ENCODE measurements at regions not wholly inside any gene's neighbourhood (a gene's known extent, or its start where the extent isn't known, plus 50 kb on each side); places are given as distances from the start of the nearest gene placed in this dataset.
"Not testable (repeated sequence)": the region's sequence is repeated elsewhere in the genome, so short reads cannot be mapped to it uniquely, and the experiment has no call there.

GRCh38 chr3:87555290-87555689 is 278.9 kb upstream of the POU1F1 start:
- no peak overlapping the region for H3K4me3 ChIP-seq (ENCODE audit: low read depth, low read length)
- TF ChIP-seq, protein P1, sequence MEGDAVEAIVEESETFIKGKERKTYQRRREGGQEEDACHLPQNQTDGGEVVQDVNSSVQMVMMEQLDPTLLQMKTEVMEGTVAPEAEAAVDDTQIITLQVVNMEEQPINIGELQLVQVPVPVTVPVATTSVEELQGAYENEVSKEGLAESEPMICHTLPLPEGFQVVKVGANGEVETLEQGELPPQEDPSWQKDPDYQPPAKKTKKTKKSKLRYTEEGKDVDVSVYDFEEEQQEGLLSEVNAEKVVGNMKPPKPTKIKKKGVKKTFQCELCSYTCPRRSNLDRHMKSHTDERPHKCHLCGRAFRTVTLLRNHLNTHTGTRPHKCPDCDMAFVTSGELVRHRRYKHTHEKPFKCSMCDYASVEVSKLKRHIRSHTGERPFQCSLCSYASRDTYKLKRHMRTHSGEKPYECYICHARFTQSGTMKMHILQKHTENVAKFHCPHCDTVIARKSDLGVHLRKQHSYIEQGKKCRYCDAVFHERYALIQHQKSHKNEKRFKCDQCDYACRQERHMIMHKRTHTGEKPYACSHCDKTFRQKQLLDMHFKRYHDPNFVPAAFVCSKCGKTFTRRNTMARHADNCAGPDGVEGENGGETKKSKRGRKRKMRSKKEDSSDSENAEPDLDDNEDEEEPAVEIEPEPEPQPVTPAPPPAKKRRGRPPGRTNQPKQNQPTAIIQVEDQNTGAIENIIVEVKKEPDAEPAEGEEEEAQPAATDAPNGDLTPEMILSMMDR (IDR thresholded peaks at IDR 0.05; ENCODE audit: borderline replicate concordance, insufficient read depth, low read depth, low read length), result no peak

GRCh38 chr3:87553058-87553457 is 276.7 kb upstream of the POU1F1 start:
- TF ChIP-seq, protein P1 (IDR thresholded peaks at IDR 0.05; ENCODE audit: borderline replicate concordance, insufficient read depth, low read depth, low read length), result no peak
- H3K4me3 ChIP-seq (ENCODE audit: low read depth, low read length), result no peak overlapping the region

GRCh38 chr3:87550892-87551291 is 274.5 kb upstream of the POU1F1 start:
- H3K4me3 ChIP-seq (ENCODE audit: low read depth, low read length), result no peak overlapping the region

DNA sequence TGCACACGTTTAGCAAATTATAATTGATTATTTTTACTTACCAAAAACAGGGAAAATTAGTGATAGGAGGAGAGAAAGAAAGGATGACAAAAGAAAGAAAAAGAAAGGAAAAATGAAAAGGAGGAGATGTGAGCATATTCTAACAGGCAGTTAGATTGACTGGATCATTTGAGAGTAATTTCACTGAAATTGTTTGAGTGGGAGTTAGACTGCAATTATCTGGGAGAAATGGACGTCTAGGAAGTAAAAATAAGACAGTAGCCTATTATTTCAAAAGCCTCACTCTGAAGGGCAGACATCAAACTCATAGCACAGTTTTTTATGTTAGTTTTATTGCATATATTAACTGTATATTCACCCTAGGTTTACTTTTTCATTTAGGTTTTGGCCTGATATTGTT is 272.8 kb upstream of the POU1F1 start:
- H3K4me3 ChIP-seq (ENCODE audit: low read depth, low read length), result no peak overlapping the region
- TF ChIP-seq, protein P1 (IDR thresholded peaks at IDR 0.05; ENCODE audit: borderline replicate concordance, insufficient read depth, low read depth, low read length), result no peak

More at GRCh38 chr3:87550892-87551291, 274.5 kb upstream of the POU1F1 start:
- TF ChIP-seq, protein P1 (IDR thresholded peaks at IDR 0.05; ENCODE audit: borderline replicate concordance, insufficient read depth, low read depth, low read length), result no peak

DNA sequence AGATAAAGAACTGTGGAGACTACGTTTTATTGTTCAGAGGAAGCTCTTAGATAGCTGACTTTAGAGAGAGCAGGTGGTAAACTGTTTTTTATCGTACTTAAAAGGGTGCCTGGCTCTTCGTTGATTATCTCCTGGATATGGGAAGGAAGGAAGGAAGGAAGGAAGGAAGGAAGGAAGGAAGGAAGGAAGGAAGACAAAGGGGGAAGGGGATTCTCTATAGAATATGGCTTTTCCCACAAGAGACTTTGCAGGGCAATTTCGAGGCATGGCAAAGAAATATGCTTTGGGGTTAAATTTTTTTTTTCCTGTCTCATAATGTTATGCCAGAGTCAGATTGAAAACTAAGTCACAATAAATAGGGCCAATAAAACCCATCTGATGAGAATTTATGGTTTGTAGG is 271.9 kb upstream of the POU1F1 start:
- no peak overlapping the region for H3K4me3 ChIP-seq (ENCODE audit: low read depth, low read length)
- TF ChIP-seq, protein P1 (IDR thresholded peaks at IDR 0.05; ENCODE audit: borderline replicate concordance, insufficient read depth, low read depth, low read length), result no peak

DNA sequence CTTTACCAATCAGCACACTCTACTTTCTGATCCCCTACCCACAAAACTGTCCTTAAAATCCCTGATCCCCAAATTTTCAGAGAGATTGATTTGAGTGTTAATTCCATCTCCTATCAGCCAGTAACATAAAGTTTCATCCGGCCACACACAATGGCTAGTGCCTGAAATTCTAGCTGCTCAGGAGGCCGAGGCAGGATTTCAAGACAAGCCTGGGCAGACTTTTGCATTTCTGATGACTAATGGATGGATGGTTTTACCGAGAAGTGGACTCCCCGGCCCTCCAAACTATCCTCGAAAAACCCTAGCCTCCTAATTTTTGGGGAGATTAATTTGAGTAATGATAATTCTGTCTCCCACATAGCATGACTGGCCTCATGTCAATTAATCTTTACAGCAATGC is 269.8 kb upstream of the POU1F1 start:
- H3K4me3 ChIP-seq (ENCODE audit: low read depth, low read length), result no peak overlapping the region
- TF ChIP-seq, protein P1 (IDR thresholded peaks at IDR 0.05; ENCODE audit: borderline replicate concordance, insufficient read depth, low read depth, low read length), result no peak

DNA sequence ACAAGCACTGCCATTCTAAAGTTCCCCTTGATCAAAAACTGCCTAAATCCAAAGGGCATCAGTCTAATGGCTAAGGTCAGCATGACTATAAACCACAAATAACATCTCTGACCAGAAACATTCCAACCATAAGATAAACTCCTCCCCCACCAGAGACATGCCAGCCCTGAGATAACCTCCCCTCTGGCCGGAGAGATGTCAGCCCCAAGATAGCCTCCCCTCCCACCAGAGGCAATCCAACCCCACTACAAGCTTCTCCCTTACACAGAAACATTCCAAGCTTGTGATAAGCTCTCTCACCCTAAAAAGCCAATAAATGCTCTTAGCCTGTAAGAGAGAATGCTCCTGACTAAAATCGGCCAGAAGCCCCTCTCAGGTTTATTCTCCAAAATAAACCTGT is 267.0 kb upstream of the POU1F1 start:
- H3K4me3 ChIP-seq (ENCODE audit: low read depth, low read length), result not testable (repeated sequence)

DNA sequence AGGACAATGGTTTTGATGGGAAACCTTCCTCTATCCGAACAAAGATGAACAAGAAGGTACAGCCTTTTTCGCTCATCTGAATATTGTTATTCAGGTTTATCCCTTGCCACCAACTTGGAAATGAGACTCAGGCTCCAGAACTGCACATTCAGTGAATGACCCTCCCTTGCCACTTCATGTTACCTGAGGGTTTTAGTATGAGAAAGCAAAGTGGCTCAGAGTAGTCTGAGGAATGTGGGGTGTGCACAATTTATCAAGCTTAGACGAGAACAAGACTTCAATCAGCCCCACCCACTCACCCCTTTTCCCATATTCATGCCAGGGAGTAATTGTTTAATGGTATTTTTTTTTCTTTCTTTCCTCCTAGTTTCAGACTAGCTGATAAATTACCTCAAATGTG is 265.3 kb upstream of the POU1F1 start:
- H3K4me3 ChIP-seq (ENCODE audit: low read depth, low read length), result no peak overlapping the region
- TF ChIP-seq, protein P1 (IDR thresholded peaks at IDR 0.05; ENCODE audit: borderline replicate concordance, insufficient read depth, low read depth, low read length), result no peak

GRCh38 chr3:87538722-87539121 is 262.3 kb upstream of the POU1F1 start:
- not testable (repeated sequence) for H3K4me3 ChIP-seq (ENCODE audit: low read depth, low read length)

All from GM12875 (cell line).